Right cardiac atrium (tissue), 5 donors: ENCODE measurements at regions not wholly inside any gene's neighbourhood (a gene's known extent, or its start where the extent isn't known, plus 50 kb on each side); places are given as distances from the start of the nearest gene placed in this dataset.
"Not testable (repeated sequence)": the region's sequence is repeated elsewhere in the genome, so short reads cannot be mapped to it uniquely, and the experiment has no call there.

Experiments used
- ATAC-seq, 2 donors: fragments of 200-7000 bp; cut with Tn5 transposase; one replicate each; pipeline versions ENCODE4 v1.8.0 to v1.9.1; 2020; ENCODE audit warnings: moderate library complexity in 2 of 2, mild to moderate bottlenecking in 1 of 2
- DNase-seq, 3 donors: peaks; one replicate each; pipeline ENCODE4 v3.0.0-alpha.2; 2020
- H3K27ac ChIP-seq: one replicate; pipeline ENCODE4 v1.5.1; 2013; ENCODE audit warnings: mild to moderate bottlenecking, low read length, control low read depth, moderate library complexity
- H3K27me3 ChIP-seq: one replicate; pipeline ENCODE4 v1.6.1; 2013; ENCODE audit not compliant: control insufficient read depth, insufficient read depth
- H3K4me1 ChIP-seq: one replicate; pipeline ENCODE4 v1.6.1; 2013; ENCODE audit warnings: low read length; ENCODE audit not compliant: control insufficient read depth, insufficient read depth
- H3K4me3 ChIP-seq: one replicate; pipeline ENCODE4 v1.5.1; 2013; ENCODE audit warnings: low read length, control low read depth
- H3K9me3 ChIP-seq: one replicate; pipeline ENCODE4 v1.6.1; 2013; ENCODE audit warnings: low read length; ENCODE audit not compliant: control insufficient read depth
- WGBS: extraction: QIAGEN DNeasy Blood & Tissue Kit; methylation state at CpG from one replicate; pipeline ENCODE4 v1.1.7; 2013; 5-methylcytosine and 5-hydroxymethylcytosine counted together
- intact Hi-C, 4 donors: fragments of 100-400 bp; cut with DNase I; formaldehyde crosslinking; loops; one replicate each; pipeline versions ENCODE4 v1.11.0 to v1.14.0; 2022 to 2023
- donor health status: healthy with polysubstance abuse.
- donor health status: DM: no; HTN: yes; CAD: no.
- donor health status: DM: no; HTN: no; CAD: no.
- donor health status: DM: no; HTN: yes; CAD: no; lungs with severe emphysema.
- donor health status: DM: yes; HTN: yes; CAD: no.

DNA sequence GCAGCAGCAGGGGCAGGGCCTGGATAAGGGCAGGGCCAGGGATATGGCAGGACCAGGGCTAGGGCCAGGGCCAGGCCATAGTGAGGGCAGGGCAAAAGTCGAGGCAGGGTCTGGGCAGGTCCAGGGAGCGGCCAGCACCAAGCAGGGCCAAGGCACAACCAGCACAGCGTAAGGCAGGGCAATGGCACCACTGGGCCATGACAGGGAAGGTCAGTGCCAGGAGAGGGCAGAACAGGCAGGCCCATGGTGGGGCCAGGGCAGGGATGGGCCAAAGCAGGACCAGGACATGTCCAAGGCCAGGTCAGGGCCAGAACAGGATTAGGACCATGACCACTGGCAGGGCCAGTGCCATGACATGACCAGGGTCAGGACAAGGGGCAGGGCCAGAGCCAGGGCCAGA lies 403.1 kb downstream of the ZNF33B start:
- H3K27me3 ChIP-seq, ATAC-seq, H3K4me3 ChIP-seq, H3K9me3 ChIP-seq, intact Hi-C loops, H3K4me1 ChIP-seq, DNase-seq, H3K27ac ChIP-seq: not testable (repeated sequence)
- 89% methylated on average over 3 of the region's 3 CpGs for WGBS

DNA sequence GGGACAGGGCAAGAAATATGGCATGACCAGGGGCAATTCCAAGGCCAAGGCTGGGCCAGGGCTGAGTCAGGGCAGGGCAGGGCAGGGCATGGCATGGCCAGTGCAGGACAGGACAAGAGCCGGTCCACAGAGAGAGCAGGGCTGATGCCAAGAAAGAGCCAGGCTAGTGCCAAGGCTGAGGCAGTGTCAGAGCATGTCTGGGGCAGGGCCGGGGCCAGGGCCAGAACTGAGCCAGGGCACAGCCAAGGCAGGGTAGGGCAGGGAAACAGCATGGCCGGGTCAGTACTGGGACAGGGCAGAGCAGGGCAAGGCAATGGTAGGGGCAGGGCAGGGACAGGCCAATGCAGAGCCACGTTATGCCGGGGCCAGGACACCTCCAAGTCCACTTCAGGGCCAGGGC lies 403.9 kb downstream of the ZNF33B start:
- WGBS, result 86% methylated on average over 5 of the region's 5 CpGs
- intact Hi-C loops, H3K4me3 ChIP-seq, H3K27me3 ChIP-seq, ATAC-seq, H3K27ac ChIP-seq, H3K9me3 ChIP-seq, H3K4me1 ChIP-seq: not testable (repeated sequence)
- DNase-seq, result peak in 1 of 3 donors; percentile 44

DNA sequence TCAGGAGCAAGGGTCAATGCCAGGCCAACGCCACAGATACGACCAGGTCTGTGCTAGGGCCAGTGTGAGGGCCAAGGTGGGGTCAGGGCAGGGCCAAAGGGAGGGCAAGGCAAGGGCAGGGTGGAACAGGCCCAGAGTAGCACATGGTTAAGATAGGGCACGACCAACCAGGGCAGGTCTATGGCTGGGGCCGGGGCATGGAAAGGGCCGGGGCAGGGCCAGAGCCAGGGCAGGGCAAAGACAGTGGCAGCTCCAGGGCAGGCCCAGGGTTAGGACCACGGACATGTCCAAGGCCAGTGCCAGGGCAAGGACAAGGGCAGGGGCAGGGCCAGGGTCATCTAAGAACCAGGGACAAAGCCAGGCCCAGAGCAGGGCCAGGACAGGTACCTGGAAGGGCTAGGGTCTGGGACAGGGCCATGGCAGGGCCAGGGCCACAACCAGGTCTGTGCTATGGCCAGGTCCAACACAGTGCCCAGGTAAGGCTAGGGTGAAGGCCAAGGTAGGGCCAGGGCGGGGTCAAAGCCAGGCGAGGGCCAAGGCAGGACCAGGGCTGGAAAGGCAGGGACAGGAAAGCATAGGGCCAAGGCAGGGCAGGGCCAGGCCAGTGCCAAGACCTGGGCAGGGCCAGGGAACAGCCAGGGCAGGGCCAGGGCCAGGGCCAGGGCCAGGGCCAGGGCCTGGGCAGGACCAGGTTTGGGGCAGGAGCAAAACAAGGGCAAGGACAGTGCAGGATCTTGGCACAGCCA lies 404.7 kb downstream of the ZNF33B start:
- 79% methylated on average over 8 of the region's 8 CpGs for WGBS
- intact Hi-C loops, H3K9me3 ChIP-seq: not testable (repeated sequence)

GRCh38 chr10:42232955-42233354 lies 405.4 kb downstream of the ZNF33B start:
- intact Hi-C loops, ATAC-seq, H3K9me3 ChIP-seq, H3K27ac ChIP-seq, H3K4me1 ChIP-seq, H3K4me3 ChIP-seq, H3K27me3 ChIP-seq: not testable (repeated sequence)
- 85% methylated on average over 1 of the region's 1 CpG for WGBS
- DNase-seq, result peak in 1 of 3 donors; percentile 48

More for the DNA sequence above, 404.7 kb downstream of the ZNF33B start:
- not testable (repeated sequence) for ATAC-seq, H3K4me1 ChIP-seq, H3K27me3 ChIP-seq, H3K27ac ChIP-seq, H3K4me3 ChIP-seq
- DNase-seq, result peak in 1 of 3 donors; percentile 46

DNA sequence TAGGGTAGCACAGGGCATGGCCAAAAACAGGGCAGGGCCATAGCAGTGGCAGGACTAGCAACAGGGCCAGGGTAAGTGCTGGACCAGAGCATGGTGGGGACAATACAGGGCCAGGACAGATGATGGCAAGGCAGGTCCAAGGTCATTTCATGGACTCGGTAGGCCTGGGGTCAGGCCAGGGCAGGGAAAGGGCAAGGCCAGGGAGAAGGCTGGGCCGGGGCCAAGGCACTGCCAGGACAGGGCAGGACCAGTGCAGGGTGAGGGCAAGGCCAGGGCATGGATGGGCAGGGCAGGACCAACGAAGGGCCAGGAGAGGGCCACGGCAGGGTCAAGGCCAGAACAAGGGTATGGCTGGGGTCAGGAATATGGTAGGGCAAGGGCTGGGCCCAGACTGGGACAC lies 407.6 kb downstream of the ZNF33B start:
- H3K9me3 ChIP-seq, H3K27ac ChIP-seq, H3K4me3 ChIP-seq, intact Hi-C loops, H3K27me3 ChIP-seq, H3K4me1 ChIP-seq, ATAC-seq: not testable (repeated sequence)
- 66% methylated on average over 4 of the region's 4 CpGs for WGBS
- peak in 1 of 3 donors; percentile 42 for DNase-seq

DNA sequence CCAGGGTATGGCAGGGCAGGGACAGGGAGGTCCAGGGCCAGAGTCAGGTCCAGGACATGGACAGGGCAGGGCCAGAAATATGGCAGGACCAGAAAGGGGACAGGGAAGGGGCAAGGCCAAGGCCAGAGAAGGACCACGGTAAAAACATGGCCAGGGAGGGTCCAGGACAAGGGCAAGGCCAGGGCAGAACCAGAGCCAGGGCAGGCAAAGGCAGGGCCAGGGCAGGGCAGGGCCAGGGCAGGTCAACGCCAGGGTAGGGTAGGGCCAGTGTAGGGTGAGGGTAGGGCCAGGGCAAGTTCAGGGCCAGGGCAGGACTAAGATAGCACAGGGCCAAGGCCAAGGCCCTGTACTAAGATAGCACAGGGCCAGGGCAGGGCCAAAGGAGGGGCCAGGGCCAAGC lies 408.3 kb downstream of the ZNF33B start:
- H3K9me3 ChIP-seq, H3K4me1 ChIP-seq, intact Hi-C loops, H3K27me3 ChIP-seq, ATAC-seq, H3K4me3 ChIP-seq, H3K27ac ChIP-seq, DNase-seq: not testable (repeated sequence)
- 60% methylated on average over 2 of the region's 2 CpGs for WGBS

DNA sequence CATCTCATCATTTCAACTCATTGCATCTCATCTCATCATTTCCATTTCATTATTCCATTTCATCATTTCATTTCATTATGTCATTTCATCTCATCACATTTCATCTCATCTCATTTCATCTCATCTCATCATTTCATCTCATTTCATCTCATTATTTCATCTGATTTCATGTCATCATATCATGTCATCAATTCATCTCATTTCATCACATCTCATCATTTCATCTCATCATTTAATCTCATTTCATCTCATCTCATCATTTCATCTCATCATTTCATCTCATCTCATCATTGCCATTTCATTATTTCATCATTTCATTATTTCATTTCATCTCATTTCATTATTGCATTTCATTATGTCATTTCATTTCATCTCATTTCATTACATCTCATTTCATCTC lies 410.5 kb downstream of the ZNF33B start:
- ATAC-seq, H3K4me1 ChIP-seq, H3K27me3 ChIP-seq, H3K4me3 ChIP-seq, H3K27ac ChIP-seq, DNase-seq, H3K9me3 ChIP-seq, intact Hi-C loops: not testable (repeated sequence)

GRCh38 chr10:42193588-42193987 lies 444.8 kb downstream of the ZNF33B start:
- DNase-seq, intact Hi-C loops, H3K4me1 ChIP-seq, H3K9me3 ChIP-seq, H3K27me3 ChIP-seq, ATAC-seq, H3K4me3 ChIP-seq, H3K27ac ChIP-seq: not testable (repeated sequence)
- 61% methylated on average over 3 of the region's 3 CpGs for WGBS

- H3K9me3 ChIP-seq, H3K4me1 ChIP-seq, ATAC-seq, H3K27me3 ChIP-seq, H3K27ac ChIP-seq, H3K4me3 ChIP-seq, intact Hi-C loops: not testable (repeated sequence)
- peak in 1 of 3 donors; percentile 12 for DNase-seq
- WGBS, result 0% methylated on average over 4 of the region's 4 CpGs
Observed at GRCh38 chr10:42192450-42192849, 445.9 kb downstream of the ZNF33B start.

- intact Hi-C loops, H3K9me3 ChIP-seq, DNase-seq, H3K27ac ChIP-seq, ATAC-seq, H3K27me3 ChIP-seq, H3K4me3 ChIP-seq, H3K4me1 ChIP-seq: not testable (repeated sequence)
- 66% methylated on average over 6 of the region's 6 CpGs for WGBS
Observed at GRCh38 chr10:42187501-42188195, 450.7 kb downstream of the ZNF33B start.

DNA sequence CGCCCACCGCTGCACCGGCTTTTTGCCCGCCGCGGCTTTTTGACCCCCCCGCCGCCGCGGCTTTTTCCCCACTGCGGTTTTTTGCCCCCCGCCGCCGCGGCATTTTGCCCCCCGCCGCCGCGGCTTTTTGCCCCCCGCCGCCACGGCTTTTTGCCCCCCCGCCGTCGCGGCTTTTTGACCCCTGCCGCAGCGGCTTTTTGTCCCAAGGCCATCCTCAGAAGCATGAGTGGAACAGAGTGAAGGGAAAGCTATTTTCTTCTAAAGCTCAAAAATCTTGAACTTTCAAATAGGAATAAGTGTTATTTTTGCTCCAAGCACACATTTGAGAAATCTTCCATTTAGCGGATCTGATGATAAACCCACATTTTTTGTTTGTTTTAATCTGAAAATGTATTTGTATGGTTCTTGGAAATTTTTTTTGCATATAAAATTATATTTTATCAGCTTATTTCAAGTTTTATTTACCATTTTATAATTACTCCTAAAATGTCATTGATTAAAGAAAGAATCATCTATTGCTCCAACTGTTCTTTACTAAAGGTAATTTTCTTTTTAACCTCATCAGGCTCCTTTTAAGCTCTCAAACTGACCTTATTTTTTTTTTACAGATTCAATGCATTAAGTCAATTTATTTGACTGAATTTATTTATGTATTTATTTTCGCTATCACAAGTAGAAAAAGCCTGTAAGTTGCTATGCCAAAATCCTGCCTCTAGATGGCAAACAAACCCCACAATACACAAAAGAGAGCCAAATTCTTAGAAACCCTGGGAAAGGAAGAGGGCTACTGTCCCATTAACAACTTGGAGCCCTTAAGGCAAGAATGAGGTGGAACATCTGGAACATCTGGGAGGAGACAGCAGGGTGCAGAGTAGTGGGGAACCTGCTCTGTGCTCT lies 460.3 kb downstream of the ZNF33B start:
- H3K27me3 ChIP-seq, ATAC-seq, H3K4me1 ChIP-seq, H3K27ac ChIP-seq, H3K9me3 ChIP-seq, H3K4me3 ChIP-seq, intact Hi-C loops: not testable (repeated sequence)
- DNase-seq, result peak in 1 of 3 donors; percentile 35
- 11% methylated on average over 30 of the region's 30 CpGs for WGBS
